Renal cortical epithelial cell (primary cell): ENCODE measurements at regions not wholly inside any gene's neighbourhood (a gene's known extent, or its start where the extent isn't known, plus 50 kb on each side); places are given as distances from the start of the nearest gene placed in this dataset.

ENCODE experiments used
- DNase-seq: peaks from one replicate; pipeline ENCODE4 v3.0.0-alpha.2; 2011; ENCODE audit warnings: low read depth

GRCh38 chr10:61091531-61091930 is 147.5 kb upstream of the RHOBTB1 start:
- DNase-seq, result no peak

GRCh38 chr10:61089251-61089650 is 145.3 kb upstream of the RHOBTB1 start:
- DNase-seq, result no peak

GRCh38 chr10:61084493-61084892 is 140.5 kb upstream of the RHOBTB1 start:
- DNase-seq, result no peak

GRCh38 chr10:61081301-61081700 is 137.3 kb upstream of the RHOBTB1 start:
- DNase-seq, result no peak

GRCh38 chr10:61078542-61079275 is 134.7 kb upstream of the RHOBTB1 start:
- no peak for DNase-seq

- DNase-seq, result no peak
Measured at GRCh38 chr10:61076572-61077114, 132.7 kb upstream of the RHOBTB1 start.

- DNase-seq, result no peak
Measured at GRCh38 chr10:61073391-61073790, 129.4 kb upstream of the RHOBTB1 start.

- DNase-seq, result no peak
Measured at GRCh38 chr10:61071580-61071979, 127.6 kb upstream of the RHOBTB1 start.

GRCh38 chr10:61068471-61068870 is 124.5 kb upstream of the RHOBTB1 start:
- no peak for DNase-seq

GRCh38 chr10:61067671-61068336 is 123.8 kb upstream of the RHOBTB1 start:
- no peak for DNase-seq

GRCh38 chr10:61066661-61067344 is 122.8 kb upstream of the RHOBTB1 start:
- no peak for DNase-seq

- no peak for DNase-seq
Measured at GRCh38 chr10:61065051-61065450, 121.1 kb upstream of the RHOBTB1 start.

- no peak for DNase-seq
Measured at GRCh38 chr10:61064356-61064755, 120.4 kb upstream of the RHOBTB1 start.

GRCh38 chr10:61063901-61064300 is 119.9 kb upstream of the RHOBTB1 start:
- DNase-seq, result peak; percentile 14

GRCh38 chr10:61063034-61063433 is 119.0 kb upstream of the RHOBTB1 start:
- no peak for DNase-seq

GRCh38 chr10:61061923-61062504 is 118.0 kb upstream of the RHOBTB1 start:
- DNase-seq, result no peak

GRCh38 chr10:61059636-61060035 is 115.7 kb upstream of the RHOBTB1 start:
- DNase-seq, result no peak

GRCh38 chr10:61052469-61053205 is 108.7 kb upstream of the RHOBTB1 start:
- no peak for DNase-seq

- no peak for DNase-seq
Measured at GRCh38 chr10:61051344-61051743, 107.4 kb upstream of the RHOBTB1 start.

GRCh38 chr10:61050120-61050745 is 106.2 kb upstream of the RHOBTB1 start:
- no peak for DNase-seq

- no peak for DNase-seq
Measured at GRCh38 chr10:61049386-61049785, 105.4 kb upstream of the RHOBTB1 start.
